ENCODE measurements at regions not wholly inside any gene's neighbourhood (a gene's known extent, or its start where the extent isn't known, plus 50 kb on each side); places are given as distances from the start of the nearest gene placed in this dataset.

GRCh38 chr6:71028877-71029252 is 72.0 kb upstream of the B3GAT2 start:
- no peaks in the 10 kb centered on the region for H3K4me1 ChIP-seq
- H3K4me3 ChIP-seq: no peak overlapping the region
- no peaks in the 10 kb centered on the region for H3K27me3 ChIP-seq
- H3K9me3 ChIP-seq: no peaks in the 10 kb centered on the region
- intact Hi-C loops (cut with DNase I; ENCODE audit: low total_unique reads): no loop called here
- TF ChIP-seq CTCF (IDR thresholded peaks at IDR 0.05): no peak
- no peak for TF ChIP-seq POLR2A (IDR thresholded peaks at IDR 0.05)
- no peak overlapping the region for H3K27ac ChIP-seq
- DNase-seq: no peak
- no peaks in the 10 kb centered on the region for H3K36me3 ChIP-seq

- no peaks in the 10 kb centered on the region for H3K9me3 ChIP-seq
- DNase-seq: no peak
- TF ChIP-seq CTCF (IDR thresholded peaks at IDR 0.05) (no peak), POLR2A (IDR thresholded peaks at IDR 0.05) (no peak)
- H3K4me3 ChIP-seq: no peak overlapping the region
- no peaks in the 10 kb centered on the region for H3K36me3 ChIP-seq
- H3K4me1 ChIP-seq: no peaks in the 10 kb centered on the region
- no peaks in the 10 kb centered on the region for H3K27me3 ChIP-seq
- intact Hi-C loops (cut with DNase I; ENCODE audit: low total_unique reads): no loop called here
- H3K27ac ChIP-seq: no peak overlapping the region
Observed at GRCh38 chr6:71029555-71029954, 72.7 kb upstream of the B3GAT2 start.

GRCh38 chr6:71031912-71032311 is 75.1 kb upstream of the B3GAT2 start:
- DNase-seq: no peak
- Histone ChIP-seq H3K27me3 (no peaks in the 10 kb centered on the region), H3K4me3 (no peak overlapping the region), H3K9me3 (no peaks in the 10 kb centered on the region), H3K27ac (no peak overlapping the region), H3K36me3 (no peaks in the 10 kb centered on the region), H3K4me1 (no peaks in the 10 kb centered on the region)
- no peak for TF ChIP-seq CTCF (IDR thresholded peaks at IDR 0.05)
- intact Hi-C loops (cut with DNase I; ENCODE audit: low total_unique reads): no loop called here

- no peaks in the 10 kb centered on the region for H3K9me3 ChIP-seq
- H3K27ac ChIP-seq: no peak overlapping the region
- no peaks in the 10 kb centered on the region for H3K36me3 ChIP-seq
- no peak overlapping the region for H3K4me3 ChIP-seq
- H3K27me3 ChIP-seq: no peaks in the 10 kb centered on the region
- H3K4me1 ChIP-seq: no peaks in the 10 kb centered on the region
- TF ChIP-seq POLR2A (IDR thresholded peaks at IDR 0.05): no peak
- TF ChIP-seq CTCF (IDR thresholded peaks at IDR 0.05): no peak
- intact Hi-C loops (cut with DNase I; ENCODE audit: low total_unique reads): no loop called here
- no peak for DNase-seq
Observed at GRCh38 chr6:71033171-71033570, 76.3 kb upstream of the B3GAT2 start.

- no peak for TF ChIP-seq POLR2A (IDR thresholded peaks at IDR 0.05)
- TF ChIP-seq CTCF (IDR thresholded peaks at IDR 0.05): no peak
- H3K4me3 ChIP-seq: no peak overlapping the region
- H3K27ac ChIP-seq: no peak overlapping the region
- H3K36me3 ChIP-seq: no peaks in the 10 kb centered on the region
- H3K4me1 ChIP-seq: no peaks in the 10 kb centered on the region
- intact Hi-C loops (cut with DNase I; ENCODE audit: low total_unique reads): no loop called here
- H3K9me3 ChIP-seq: no peaks in the 10 kb centered on the region
- H3K27me3 ChIP-seq: no peaks in the 10 kb centered on the region
- DNase-seq: no peak
Observed at GRCh38 chr6:71033890-71034289, 77.0 kb upstream of the B3GAT2 start.

Data from uterus (tissue), 3 donors.